NCI-H69 (cell line): ENCODE measurements at regions not wholly inside any gene's neighbourhood (a gene's known extent, or its start where the extent isn't known, plus 50 kb on each side); places are given as distances from the start of the nearest gene placed in this dataset.
"Not testable (repeated sequence)": the region's sequence is repeated elsewhere in the genome, so short reads cannot be mapped to it uniquely, and the experiment has no call there.

Source experiments
- DNase-seq: peaks from one replicate; lab custom pipeline; 2025; lab: John Stamatoyannopoulos, UW

DNA sequence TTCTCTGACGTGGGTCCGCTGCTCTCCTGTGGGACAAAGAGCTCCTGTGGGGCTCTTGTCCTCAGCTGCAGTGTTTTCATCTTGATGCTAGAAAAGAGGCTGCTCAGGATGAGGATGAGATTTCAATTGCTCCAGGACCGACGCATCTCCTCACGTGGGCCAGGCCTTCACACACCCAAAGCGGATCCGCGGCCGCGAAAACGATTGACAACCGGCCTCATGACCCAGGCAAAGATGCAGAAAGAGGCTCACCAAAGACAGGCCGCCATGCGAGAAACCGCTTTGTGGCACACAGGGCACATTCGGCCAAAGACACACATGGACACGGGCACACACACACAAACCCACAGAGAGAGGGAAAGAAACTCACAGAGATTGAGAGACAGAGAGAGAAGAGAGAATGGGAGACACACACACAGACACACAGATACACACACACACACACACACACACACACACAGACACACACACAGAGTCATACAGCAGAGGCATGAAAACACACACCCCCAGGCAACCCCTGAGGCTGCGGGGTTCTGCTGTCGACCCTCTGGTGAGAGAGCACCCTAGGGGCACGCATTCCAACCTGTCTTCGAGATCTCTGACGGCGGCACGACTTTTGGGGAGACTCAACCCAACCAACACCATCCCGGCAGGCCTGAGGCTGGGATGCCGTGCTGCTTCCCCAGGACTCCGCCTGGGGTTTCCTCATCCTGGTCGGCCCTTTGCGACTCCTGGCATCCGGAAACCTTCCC, 168.5 kb upstream of the ZNF337 start:
- DNase-seq, result not testable (repeated sequence)

DNA sequence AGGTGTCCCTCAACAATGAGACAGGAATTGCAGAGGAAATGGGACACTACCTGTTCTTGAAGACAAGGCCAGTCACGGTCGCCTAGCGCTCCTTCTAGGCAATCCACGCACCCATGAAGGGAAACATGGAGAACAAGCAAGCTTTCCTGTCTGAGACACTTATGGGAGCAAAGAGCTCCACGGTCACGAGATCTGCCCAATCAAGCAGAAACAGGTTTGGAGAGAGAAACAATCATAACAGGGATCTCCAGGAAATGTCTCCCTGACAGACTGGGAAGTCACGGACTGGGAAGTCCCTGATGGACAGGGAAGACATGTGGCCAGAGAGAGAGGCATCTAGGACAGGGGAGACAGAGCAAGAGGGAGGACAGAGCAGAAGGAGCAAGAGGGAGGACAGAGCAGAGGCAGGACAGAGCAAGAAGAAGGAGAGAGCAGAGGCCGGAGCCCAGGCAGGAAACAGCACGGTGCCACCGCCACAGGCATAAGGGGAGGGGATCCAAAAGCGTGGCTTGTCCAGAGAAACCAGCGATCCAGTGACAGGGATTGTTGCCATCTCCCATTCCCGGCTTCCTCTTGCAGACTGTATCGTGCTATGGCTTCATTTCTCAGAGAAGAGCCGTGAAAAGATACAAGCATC, 167.8 kb upstream of the ZNF337 start:
- no peak for DNase-seq

DNA sequence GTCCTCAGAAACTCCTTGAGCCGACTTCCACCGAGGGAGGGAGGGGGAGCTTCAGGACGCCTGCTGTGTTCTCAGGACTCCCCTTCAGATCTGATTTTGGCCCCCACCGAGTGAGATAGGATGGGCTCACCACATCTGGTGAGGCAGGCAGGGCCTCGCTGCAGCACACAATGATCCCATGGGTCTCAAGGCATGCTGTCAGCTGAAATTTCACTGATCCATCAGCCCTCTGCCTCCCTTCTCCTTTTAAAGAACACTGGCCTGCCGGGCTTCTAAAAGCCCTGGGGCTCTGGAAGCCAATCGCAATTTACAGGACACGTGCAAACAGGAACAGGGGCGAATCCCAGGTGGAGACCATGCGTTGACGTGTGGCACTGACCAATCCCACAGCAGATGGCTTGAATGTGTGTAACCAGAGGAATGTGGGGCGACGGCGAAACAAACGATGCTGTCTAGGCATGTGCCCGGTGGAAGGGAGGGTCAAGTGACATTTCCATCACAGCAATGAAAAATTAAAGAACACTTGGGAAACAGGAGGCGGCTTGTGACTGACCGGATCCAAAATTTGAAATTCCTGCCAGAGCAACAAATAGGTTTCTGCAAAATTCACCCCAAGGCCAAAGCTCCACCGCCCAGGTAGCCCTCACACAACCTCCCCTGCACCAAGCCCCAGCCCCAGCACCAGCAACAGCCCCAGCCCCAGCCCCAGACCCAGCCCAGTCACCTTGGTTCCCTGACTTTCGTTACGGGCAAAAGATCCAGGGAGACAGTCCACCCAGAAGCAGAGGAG, 167.1 kb upstream of the ZNF337 start:
- DNase-seq, result peak; percentile 14

DNA sequence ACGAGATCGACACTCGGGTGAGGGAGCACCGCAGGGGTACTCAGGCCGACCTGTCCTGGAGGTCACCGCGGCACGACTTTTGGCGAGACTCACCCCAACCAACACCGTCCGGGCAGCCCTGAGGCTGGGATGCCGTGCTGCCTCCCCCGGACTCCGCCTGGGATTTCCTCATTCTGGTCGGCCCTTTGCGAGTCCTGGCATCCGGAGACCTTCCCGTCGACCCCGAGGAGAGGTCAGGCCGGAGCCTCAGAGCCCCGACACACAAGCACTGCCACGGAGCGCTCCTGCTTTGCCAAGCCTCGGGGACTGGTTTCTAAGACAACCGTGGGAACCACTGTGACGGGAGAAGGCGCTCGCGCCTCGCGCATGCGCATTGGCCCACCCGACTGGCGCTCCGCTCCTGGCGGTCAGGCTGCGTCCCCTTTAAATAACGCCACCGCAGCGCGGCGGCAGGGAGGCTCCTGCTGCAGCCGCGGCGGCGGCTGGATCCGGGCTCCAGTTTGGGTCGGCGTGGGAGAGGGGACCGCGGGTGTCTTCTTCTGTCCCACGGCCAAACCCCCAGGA, 166.4 kb upstream of the ZNF337 start:
- peak; percentile 82 for DNase-seq

DNA sequence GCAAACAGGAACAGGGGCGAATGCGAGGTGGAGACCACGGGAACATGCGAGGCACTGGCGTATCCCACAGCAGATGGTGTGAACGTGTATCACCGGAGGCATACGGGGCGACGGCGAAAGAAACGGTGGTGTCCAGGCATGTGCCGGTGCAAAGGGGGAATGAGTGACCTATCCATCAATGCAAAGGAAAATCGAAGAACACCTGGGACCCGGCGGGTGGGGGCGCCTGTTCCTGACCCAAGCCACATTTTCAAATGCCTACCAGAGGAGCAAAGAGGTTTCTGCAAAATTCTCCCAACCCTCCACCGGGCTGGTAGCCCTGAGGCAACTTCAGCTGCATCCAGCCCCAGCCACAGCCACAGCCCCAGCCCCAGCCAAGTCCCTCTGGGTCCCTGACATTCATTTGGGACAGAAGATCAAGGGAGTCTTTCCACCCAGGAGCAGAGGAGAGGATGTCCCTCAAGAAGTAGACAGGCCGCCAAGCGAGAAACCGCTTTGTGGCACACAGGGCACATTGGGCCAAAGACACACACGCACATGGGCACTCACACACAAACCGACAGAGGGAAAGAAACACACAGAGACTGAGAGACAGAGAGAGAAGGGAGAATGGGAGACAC, 164.0 kb upstream of the ZNF337 start:
- DNase-seq, result no peak

DNA sequence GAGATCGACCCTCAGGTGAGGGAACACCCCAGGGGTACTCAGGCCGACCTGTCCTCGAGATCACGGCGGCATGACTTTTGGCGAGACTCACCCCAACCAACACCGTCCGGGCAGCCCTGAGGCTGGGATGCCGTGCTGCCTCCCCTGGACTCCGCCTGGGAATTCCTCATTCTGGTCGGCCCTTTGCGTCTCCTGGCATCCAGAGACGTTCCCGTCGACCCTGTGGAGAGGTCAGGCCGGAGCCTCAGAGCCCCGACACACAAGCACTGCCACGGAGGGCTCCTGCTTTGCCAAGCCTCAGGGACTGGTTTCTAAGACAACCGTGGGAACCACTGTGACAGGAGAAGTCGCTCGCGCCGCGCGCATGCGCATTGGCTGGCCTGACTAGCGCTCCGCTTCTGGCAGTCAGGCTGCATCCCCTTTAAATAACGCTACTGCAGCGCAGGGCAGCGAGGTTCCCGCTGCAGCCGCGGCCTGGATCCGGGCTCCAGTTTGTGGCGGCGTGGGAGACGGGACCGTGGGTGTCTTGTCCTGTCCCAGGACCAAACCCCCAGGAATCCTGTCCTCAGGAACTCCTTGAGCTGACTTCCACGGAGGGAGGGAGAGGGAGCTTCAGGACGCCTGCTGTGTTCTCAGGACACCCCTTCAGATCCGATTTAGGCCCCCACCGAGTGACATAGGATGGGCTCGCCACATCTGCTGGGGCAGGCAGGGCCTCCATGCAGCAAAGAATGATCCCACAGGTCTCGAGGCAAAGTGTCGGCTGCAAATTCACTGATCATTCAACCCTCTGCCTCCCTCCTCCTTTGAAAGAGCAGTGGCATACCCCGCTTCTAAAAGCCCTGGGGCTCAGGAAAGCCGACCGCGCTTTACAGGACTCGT, 163.2 kb upstream of the ZNF337 start:
- peak; percentile 66 for DNase-seq

DNA sequence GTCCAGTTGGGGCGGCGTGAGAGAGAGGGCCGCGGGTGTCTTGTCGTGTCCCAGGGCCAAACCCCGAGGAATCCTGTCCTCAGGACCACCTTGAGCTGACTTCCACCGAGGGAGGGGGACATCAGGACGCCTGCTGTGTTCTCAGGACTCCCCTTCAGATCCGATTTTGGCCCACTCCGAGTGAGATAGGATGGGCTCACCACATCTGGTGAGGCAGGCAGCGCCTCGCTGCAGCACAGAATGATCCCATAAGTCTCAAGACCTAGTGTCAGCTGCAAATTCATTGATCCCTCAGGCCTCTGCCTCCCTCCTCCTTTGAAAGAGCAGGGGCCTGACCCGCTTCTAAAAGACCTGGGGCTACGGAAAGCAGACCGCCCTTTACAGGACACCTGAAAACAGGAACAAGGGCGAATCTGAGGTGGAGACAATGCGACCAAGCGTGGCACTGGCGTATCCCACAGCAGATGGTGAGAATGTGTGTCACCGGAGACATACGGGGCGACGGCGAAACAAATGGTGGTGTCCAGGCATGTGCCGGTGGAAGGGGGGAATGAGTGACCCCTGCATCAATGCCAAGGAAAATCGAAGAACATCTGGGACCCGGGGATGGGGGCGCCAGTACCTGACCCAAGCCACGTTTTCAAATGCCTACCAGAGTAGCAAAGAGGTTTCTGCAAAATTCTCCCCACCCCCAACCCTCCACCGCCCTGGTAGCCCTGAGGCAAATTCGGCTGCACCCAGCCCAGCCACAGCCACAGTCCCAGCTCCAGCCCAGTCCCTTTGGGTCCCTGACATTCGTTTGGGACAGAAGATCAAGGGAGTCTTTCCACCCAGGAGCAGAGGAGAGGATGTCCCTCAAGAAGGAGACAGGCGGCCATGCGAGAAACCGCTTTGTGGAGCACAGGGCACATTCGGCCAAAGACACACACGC, 162.1 kb upstream of the ZNF337 start:
- no peak for DNase-seq

DNA sequence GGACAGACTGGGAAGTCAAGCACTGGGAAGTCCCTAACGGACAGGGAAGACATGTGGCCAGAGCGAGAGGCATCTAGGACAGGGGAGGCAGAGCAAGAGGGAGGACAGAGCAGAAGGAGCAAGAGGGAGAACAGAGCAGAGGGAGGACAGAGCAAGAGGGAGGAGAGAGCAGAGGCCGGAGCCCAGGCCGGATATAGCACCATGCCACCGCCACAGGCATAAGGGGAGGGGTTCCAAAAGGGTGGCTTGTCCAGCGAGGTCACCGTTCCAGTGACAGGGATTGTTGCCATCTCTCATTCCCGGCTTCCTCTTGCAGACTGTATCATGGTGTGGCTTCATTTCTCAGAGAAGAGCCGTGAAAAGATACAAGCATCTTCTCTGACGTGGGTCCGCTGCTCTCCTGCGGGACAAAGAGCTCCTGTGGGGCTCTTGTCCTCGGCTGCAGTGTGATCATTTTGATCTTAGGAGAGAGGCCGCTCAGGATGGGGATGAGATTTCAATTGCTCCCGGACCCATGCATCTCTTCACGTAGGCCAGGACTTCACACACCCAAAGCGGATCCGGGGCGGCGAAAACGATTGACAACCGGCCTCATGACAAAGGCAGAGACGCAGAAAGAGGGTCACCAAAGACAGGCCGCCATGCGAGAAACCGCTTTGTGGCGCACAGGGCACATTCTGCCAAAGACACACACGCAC, 160.6 kb upstream of the ZNF337 start:
- not testable (repeated sequence) for DNase-seq

DNA sequence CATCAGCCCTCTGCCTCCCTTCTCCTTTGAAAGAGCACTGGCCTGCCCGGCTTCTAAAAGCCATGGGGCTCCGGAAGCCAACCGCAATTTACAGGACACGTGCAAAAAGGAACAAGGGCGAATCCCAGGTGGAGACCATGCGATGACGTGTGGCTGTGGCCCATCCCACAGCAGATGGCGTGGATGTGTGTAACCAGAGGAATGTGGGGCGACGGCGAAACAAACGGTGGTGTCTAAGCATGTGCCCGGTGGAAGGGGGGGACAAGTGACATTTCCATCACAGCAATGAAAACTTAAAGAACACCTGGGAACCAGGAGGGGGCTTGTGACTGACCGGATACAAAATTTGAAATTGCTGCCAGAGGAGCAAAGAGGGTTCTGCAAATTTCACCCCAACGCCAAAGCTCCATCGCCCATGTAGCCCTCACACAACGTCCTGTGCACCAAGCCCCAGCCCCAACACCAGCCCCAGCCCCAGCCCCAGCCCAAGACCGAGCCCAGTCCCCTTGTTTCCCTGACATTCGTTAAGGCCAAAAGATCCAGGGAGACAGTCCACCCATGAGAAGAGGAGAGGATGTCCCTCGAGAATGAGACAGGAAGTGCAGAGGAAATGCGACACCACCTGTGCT, 159.7 kb upstream of the ZNF337 start:
- DNase-seq, result no peak

DNA sequence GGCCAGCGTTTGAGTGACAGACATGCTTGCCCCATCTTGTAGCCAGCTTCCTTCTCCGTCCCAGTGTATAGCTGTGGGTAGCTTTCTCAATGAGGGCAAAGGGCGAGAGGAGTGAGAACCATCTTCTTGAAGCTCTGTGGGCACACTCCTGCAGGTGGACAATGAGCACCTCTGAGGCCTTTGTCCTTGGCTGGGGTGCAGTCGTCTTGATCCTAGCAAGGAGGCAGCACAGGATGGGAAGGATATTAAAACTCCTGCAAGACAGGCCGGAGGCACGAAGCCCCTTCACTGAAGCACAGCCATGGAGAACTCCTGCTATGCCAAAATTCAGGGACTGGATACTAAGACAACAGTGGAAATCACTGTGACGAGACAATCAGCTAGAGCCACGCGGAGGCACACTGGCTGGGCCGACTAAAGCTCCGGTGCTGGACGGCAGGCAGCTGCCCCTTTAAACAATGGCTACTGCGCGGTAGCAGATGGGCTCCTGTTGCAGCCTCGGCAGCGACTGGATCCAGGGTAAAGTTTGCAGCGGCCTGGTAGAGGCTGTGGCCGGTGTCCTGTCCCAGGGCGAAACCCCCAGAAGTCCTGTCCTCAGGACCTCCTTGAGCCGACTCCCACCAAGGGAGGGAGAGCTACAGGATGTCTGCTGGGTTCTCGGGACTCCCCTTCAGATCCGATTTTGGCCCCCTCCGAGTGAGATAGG, 159.0 kb upstream of the ZNF337 start:
- DNase-seq, result not testable (repeated sequence)

DNA sequence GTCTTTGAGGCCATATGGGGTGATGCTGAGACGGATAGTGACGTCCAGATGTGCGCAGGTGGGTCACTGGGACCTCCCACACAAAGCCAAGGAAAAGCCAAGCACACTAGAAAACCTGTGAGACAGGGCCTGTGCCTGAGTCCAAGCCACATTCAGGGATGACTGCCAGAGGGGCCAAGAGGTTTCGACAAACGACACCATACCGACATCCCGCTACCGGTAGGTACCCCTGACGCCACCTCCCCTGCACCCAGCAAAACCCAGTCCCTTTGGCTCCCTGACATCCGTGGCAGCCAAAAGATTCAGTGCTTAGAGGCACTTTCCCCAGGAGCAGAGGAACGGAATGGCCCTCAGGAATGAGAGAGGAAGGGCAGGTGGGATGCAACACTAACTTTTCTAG, 158.0 kb upstream of the ZNF337 start:
- not testable (repeated sequence) for DNase-seq

DNA sequence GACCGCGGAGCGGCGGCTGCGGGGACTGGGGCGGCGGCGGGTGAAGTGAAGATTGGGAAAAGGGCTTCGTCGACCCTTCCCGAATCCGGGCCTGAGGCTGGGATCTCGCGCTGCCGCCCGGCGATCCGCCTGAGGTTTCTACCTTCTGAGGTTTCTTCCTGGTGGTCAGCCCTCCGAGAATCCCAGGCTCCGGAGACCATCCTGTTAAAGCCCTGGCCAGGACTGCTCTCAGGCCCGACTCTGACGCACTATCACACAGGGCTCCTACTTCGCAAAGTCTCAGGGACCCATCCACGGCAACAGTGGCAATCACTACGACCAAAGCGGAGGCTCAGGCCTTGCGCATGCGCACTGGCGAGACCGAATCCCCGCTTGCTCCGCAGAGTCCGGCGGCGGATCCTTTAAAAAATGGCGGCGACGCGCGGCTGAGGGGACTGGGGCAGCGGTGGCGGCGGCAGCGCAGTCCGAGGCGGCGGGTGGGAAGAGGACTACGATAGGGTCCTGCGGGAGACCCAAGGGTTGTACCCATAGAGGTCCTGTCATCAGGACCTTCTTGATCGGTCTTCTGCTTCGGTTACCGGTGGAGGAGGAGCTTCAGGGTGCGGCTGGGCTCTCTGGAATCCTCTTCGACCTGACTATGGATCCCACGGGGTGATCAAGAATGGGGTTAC, 157.2 kb upstream of the ZNF337 start:
- DNase-seq, result peak; percentile 56

DNA sequence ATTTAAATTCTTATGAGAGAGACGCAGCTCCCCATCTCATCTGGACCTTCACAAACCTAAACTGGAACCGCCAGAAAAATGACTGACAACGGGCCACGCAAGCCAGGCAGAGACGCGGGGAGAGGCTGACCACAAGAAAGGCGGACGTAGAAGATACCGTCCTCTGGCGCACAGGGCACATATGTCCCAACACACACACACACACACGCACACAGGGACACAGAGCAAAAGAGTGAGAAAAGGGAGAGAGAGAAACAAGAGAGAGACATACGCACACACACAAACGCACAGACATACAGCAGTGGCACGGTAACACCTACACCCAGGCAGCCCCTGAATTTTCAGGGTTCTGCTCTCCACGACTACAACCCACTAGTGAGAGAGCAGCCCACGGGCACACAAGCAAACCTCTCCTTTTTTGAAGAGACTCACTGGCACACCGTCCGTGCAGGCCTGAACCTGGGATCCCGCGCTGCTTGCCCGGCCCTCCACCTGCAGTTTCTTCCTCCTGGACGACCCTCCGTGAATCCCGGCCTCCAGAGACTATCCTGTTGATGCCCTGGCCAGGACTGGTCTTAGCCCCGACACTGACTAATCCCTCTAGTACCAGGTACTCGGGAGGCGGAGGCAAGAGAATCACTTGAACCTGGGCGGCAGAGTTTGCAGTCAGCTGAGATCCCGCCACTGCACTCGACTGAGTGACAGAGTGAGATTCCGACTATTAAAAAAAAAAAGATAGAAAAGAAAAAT, 156.5 kb upstream of the ZNF337 start:
- DNase-seq, result not testable (repeated sequence)

DNA sequence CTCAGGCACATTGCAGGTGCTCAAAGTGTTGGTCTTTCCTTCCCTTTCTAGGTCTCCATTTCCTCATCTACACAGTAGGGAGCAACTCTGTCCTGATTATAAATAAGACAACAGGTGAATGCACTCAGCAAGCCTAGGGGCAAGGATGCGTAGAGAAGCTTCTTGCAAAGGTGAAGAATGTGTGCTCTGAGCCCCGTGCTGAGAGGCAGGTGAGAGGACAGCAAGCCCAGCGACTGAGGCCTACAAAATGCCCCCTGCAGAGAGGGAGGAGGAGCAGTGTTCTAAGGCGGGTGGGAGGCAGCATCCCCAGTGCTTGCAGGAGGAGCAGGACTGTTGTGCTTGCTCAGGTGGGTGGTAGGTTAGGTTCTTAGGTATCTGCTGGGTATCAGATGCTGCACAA, 153.5 kb upstream of the ZNF337 start:
- not testable (repeated sequence) for DNase-seq

DNA sequence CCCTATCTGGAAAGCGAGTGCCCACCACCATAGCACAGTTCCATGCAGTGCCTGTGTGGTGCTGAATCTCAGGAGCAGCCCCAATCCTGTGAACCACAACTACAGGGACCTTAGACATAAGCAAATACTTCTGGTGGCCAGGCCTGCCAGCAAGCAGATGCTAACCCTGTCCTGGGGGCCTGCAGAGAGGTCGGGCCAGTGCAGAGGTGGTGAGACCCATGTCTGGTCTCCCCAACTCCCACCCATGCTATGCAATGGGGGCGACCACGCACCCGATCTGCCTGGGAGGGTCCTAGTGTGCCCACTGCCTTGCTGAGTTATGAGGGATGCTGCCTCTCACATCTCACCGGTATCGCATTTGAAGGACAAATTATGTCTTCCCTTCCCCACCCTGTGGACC, 151.6 kb upstream of the ZNF337 start:
- no peak for DNase-seq

DNA sequence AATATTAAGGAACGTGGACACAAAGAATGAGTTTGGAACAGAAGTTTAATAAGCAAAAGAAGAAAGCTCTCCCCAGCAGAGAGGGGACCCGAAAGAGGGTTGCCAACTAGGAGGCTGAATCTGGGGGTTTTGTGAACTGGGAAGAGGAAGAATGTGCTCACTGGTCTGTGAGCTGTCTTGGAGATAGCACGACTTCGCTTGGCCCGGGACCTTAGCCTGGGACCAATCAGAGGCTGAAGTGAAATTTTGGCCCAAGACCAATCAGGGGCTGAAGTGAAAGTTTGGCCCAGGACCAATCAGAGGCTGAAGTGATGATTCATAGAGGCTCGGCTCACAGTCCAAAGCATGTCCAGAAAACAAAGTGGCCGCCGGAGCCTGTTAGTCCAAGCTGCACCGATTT, 148.0 kb upstream of the ZNF337 start:
- not testable (repeated sequence) for DNase-seq

DNA sequence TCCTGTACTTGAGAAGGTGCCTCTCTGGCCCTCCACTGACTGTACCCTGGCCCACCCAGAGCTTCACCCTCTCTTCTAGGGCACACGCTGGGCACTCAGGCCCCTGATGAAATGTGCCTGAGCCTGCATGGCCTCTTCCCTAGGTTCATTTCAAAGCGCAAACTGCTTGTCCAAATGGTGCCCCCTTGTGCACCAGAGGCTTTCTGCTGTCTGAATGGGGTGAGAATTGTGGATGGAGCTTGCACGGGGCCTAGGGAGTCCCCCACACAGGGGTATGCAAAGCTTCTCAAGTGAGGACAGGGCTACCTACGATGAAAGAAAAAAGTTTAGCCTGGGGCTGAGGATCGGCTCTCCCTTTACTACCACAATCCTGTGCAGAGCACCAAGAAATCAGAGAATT, 116.9 kb upstream of the ZNF337 start:
- not testable (repeated sequence) for DNase-seq
